ENCODE measurements at regions not wholly inside any gene's neighbourhood (a gene's known extent, or its start where the extent isn't known, plus 50 kb on each side); places are given as distances from the start of the nearest gene placed in this dataset.

DNA sequence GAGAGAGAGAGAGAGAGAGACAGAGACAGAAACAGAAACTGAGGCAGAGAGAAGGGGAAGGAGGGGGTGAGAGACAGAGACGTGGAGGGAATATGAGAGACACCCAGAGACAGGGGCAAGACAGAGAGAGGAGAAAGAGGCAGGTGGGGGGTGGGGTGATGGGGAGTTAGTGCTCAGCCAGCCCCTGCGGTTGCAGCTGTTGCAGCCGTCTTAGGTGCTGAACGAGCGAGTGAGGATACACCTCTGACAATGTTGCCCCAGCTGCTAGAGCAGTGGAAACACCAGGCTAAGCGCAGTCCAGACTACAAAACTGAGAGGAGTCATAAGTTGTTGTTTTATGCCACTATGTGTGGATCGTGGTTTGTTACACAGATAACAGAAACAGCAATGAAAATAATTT, 328.2 kb upstream of the SHH start:
- TF ChIP-seq RCOR1 (IDR thresholded peaks at IDR 0.05; ENCODE audit: insufficient replicate concordance, low read length) (no peak), POLR2A (IDR thresholded peaks at IDR 0.05; ENCODE audit: low read depth, low read length) (no peak), MXI1 (IDR thresholded peaks at IDR 0.05; ENCODE audit: borderline replicate concordance, low read depth, low read length) (no peak), MAZ (IDR thresholded peaks at IDR 0.05; ENCODE audit: borderline replicate concordance, low read depth, low read length) (no peak), SMC3 (IDR thresholded peaks at IDR 0.05; ENCODE audit: low read depth, low read length) (no peak), RAD21 (IDR thresholded peaks at IDR 0.05; ENCODE audit: low read length) (no peak), MAFK (IDR thresholded peaks at IDR 0.05; ENCODE audit: low read depth, low read length) (no peak), BHLHE40 (IDR thresholded peaks at IDR 0.05; ENCODE audit: low read depth, low read length) (no peak), RFX5 (IDR thresholded peaks at IDR 0.05; ENCODE audit: low read depth, low read length) (no peak), CEBPB (IDR thresholded peaks at IDR 0.05; ENCODE audit: low read depth, low read length) (no peak)
- TF ChIP-seq, protein P1, sequence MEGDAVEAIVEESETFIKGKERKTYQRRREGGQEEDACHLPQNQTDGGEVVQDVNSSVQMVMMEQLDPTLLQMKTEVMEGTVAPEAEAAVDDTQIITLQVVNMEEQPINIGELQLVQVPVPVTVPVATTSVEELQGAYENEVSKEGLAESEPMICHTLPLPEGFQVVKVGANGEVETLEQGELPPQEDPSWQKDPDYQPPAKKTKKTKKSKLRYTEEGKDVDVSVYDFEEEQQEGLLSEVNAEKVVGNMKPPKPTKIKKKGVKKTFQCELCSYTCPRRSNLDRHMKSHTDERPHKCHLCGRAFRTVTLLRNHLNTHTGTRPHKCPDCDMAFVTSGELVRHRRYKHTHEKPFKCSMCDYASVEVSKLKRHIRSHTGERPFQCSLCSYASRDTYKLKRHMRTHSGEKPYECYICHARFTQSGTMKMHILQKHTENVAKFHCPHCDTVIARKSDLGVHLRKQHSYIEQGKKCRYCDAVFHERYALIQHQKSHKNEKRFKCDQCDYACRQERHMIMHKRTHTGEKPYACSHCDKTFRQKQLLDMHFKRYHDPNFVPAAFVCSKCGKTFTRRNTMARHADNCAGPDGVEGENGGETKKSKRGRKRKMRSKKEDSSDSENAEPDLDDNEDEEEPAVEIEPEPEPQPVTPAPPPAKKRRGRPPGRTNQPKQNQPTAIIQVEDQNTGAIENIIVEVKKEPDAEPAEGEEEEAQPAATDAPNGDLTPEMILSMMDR (conservative IDR thresholded peaks at IDR 0.05; ENCODE audit: low read depth, low read length), result no peak
- TF ChIP-seq, protein P2, sequence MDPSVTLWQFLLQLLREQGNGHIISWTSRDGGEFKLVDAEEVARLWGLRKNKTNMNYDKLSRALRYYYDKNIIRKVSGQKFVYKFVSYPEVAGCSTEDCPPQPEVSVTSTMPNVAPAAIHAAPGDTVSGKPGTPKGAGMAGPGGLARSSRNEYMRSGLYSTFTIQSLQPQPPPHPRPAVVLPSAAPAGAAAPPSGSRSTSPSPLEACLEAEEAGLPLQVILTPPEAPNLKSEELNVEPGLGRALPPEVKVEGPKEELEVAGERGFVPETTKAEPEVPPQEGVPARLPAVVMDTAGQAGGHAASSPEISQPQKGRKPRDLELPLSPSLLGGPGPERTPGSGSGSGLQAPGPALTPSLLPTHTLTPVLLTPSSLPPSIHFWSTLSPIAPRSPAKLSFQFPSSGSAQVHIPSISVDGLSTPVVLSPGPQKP (IDR thresholded peaks at IDR 0.05; ENCODE audit: borderline replicate concordance, low read depth, low read length), result no peak
- TF ChIP-seq, protein P3, sequence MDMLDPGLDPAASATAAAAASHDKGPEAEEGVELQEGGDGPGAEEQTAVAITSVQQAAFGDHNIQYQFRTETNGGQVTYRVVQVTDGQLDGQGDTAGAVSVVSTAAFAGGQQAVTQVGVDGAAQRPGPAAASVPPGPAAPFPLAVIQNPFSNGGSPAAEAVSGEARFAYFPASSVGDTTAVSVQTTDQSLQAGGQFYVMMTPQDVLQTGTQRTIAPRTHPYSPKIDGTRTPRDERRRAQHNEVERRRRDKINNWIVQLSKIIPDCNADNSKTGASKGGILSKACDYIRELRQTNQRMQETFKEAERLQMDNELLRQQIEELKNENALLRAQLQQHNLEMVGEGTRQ (IDR thresholded peaks at IDR 0.05; ENCODE audit: low read depth, low read length), result no peak
